Fibroblast of lung (primary cell): ENCODE measurements at regions not wholly inside any gene's neighbourhood (a gene's known extent, or its start where the extent isn't known, plus 50 kb on each side); places are given as distances from the start of the nearest gene placed in this dataset.

Experiments used
- CTCF ChIP-seq, 2 donors: IDR thresholded peaks in 1 of 2; conservative IDR thresholded peaks in 1 of 2; 1 replicate in 1 of 2; 2 replicates in 1 of 2; pipeline ENCODE4 v1.5.1; 2011 to 2012; ENCODE audit warnings: low read length in 2 of 2, control low read depth in 1 of 2, inconsistent platforms in 1 of 2, low read depth in 1 of 2, mild to moderate bottlenecking in 1 of 2
- EZH2 ChIP-seq: IDR thresholded peaks from 2 replicates; pipeline ENCODE4 v1.5.1; 2012; ENCODE audit warnings: low read length, control low read depth, mild to moderate bottlenecking; ENCODE audit errors: missing control alignments

- TF ChIP-seq CTCF (conservative IDR thresholded peaks at IDR 0.05 in 1 of 2, IDR thresholded peaks at IDR 0.05 in 1 of 2; ENCODE audit: low read depth in 1 of 2, low read length in 2 of 2) (no peak), EZH2 (no peak)
These were observed 553.4 kb downstream of the PPP4R3C start for GRCh38 chrX:26909728-26910127.
